ENCODE measurements at regions not wholly inside any gene's neighbourhood (a gene's known extent, or its start where the extent isn't known, plus 50 kb on each side); places are given as distances from the start of the nearest gene placed in this dataset.
"Not testable (repeated sequence)": the region's sequence is repeated elsewhere in the genome, so short reads cannot be mapped to it uniquely, and the experiment has no call there.

DNA sequence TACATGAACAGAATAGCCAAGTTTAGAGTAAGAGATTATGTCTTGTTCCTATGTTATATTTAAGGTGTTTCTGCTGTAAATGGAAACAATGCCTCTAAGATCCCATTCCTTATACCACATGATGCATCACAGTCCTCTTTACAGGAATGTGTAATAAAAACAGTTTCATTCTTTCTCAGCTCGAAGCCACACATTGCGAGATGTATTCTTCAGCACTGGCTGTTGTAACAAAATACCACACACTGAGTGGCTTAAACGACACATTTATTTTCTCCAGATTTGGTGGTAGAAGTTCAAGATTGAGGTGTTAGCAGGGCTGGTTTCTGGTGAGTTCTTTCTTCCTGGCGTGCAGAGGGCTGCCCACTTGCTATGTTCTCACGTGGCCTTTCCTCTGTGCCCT lies 246.2 kb downstream of the SOCS6 start:
- Histone ChIP-seq H3K9me3 (ENCODE audit: control insufficient read depth, low read length) (no peaks in the 10 kb centered on the region), H3K27me3 (ENCODE audit: control insufficient read depth, insufficient read depth) (no peaks in the 10 kb centered on the region), H3K4me1 (ENCODE audit: control insufficient read depth, insufficient read depth, low read length) (no peaks in the 10 kb centered on the region), H3K27ac (ENCODE audit: low read length) (no peak overlapping the region), H3K4me3 (ENCODE audit: low read length) (no peak overlapping the region)
- intact Hi-C loops (cut with DNase I): no loop called here
- DNase-seq: no peak
- no peak for ATAC-seq
- 74% methylated on average over 5 of the region's 5 CpGs for WGBS

DNA sequence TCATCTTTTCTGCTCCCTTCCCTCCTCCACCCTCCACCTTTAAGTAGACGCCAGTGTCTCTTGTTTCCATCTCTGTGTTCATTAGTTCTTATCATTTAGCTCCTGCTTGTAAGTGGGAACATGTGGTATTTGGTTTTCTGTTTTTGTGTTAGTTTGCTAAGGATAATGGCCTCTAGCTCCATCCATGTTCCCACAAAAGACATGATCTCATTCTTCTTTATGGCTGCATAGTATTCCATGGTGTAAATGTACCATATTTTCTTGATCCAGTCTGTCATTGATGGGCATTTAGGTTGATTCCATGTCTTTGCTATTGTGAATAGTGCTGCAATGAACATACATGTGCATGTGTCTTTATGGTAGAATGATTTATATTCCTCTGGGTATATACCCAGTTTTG lies 236.5 kb downstream of the SOCS6 start:
- DNase-seq; H3K4me1 ChIP-seq (ENCODE audit: control insufficient read depth, insufficient read depth, low read length); ATAC-seq; H3K27me3 ChIP-seq (ENCODE audit: control insufficient read depth, insufficient read depth); H3K9me3 ChIP-seq (ENCODE audit: control insufficient read depth, low read length); H3K27ac ChIP-seq (ENCODE audit: low read length); H3K4me3 ChIP-seq (ENCODE audit: low read length); intact Hi-C loops (cut with DNase I): not testable (repeated sequence)
- 98% methylated on average over 1 of the region's 1 CpG for WGBS

DNA sequence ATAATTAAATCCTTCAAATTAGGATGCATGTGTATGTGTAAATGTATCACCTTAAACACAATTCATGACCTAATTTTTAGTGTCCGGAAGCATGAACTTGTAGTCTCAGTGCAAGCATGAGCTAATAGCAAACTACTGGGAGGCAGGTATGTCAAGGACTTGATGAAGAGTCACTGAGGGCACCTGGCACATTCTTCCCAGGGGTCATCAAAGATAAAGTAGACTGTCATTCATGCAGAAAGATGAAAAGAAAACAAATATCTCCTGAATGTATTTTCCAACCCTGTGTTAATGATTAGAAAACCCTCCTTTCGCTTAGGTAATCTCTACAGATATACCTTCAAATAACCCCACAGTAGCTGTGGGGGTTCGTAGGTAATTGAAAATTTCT lies 234.9 kb downstream of the SOCS6 start:
- no peaks in the 10 kb centered on the region for H3K9me3 ChIP-seq (ENCODE audit: control insufficient read depth, low read length)
- H3K4me3 ChIP-seq (ENCODE audit: low read length): no peak overlapping the region
- no peak overlapping the region for H3K27ac ChIP-seq (ENCODE audit: low read length)
- no peaks in the 10 kb centered on the region for H3K4me1 ChIP-seq (ENCODE audit: control insufficient read depth, insufficient read depth, low read length)
- ATAC-seq (no peak), DNase-seq (no peak)
- intact Hi-C loops (cut with DNase I): no loop called here
- WGBS: 88% methylated on average over 3 of the region's 3 CpGs
- H3K27me3 ChIP-seq (ENCODE audit: control insufficient read depth, insufficient read depth): no peaks in the 10 kb centered on the region

DNA sequence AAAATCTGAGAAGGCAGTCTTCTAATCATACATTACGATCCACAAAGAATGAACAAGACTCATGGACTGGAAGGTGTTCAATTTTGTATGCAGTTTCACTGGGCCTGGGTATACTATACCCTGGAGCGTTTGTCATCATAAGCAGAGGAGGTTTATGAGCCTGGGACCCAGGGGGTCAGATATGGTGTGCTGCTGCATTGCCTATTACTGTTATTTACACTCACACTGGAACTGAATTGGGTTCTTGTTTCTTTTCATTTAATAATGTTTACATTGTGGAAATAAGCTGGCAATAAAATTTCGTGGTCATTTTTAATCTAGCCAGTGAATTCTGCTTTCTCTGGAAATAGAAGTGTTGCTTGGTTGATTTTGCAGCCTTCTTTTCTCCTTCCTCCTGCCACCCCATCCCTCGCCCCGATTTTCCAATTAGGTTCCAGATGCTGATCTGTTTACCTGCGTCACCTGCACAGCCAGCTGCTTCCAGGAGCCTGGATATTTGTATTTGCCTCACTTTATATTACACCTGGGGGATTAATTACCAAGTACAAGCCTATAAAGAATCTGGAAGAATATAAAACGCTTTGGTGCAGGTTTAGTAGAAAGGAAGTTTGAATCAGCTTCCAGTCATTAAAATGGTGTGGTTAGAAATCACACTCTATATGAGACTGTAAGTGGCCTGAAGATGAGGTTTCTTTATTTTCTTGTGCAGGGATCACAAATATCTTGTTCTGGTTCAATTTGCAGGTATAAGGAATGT lies 234.4 kb downstream of the SOCS6 start:
- no peak overlapping the region for H3K27ac ChIP-seq (ENCODE audit: low read length)
- H3K4me3 ChIP-seq (ENCODE audit: low read length): no peak overlapping the region
- WGBS: 74% methylated on average over 7 of the region's 7 CpGs
- peaks cover 2% of the 10 kb centered on the region for H3K27me3 ChIP-seq (ENCODE audit: control insufficient read depth, insufficient read depth)
- H3K9me3 ChIP-seq (ENCODE audit: control insufficient read depth, low read length): no peaks in the 10 kb centered on the region
- intact Hi-C loops (cut with DNase I): no loop called here
- no peaks in the 10 kb centered on the region for H3K4me1 ChIP-seq (ENCODE audit: control insufficient read depth, insufficient read depth, low read length)
- no peak for DNase-seq
- no peak for ATAC-seq

DNA sequence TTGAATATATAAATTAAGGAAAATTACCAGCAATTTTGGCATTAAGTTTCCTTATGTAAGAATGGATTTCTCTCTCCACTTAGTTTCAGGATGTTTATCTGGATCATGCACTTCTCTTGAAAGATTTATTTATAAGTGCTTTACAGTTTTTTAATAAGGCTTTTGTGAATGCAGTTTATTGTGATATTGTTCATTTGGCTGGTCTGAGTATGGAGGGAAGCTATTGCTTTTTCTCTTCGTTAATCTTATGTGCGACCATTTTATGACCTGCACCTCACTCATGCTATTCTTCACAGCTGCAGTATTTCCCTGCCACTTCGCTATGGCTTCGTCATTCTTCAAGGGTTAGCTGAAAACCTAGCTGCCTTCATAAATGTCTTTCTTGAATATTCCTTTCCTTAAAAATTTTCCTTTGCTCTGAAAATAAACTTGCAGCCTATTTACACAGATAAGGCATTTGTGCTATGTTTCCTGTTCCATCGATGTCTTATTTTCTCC lies 233.4 kb downstream of the SOCS6 start:
- Histone ChIP-seq H3K9me3 (ENCODE audit: control insufficient read depth, low read length) (no peaks in the 10 kb centered on the region), H3K27ac (ENCODE audit: low read length) (no peak overlapping the region), H3K27me3 (ENCODE audit: control insufficient read depth, insufficient read depth) (peaks cover 2% of the 10 kb centered on the region), H3K4me1 (ENCODE audit: control insufficient read depth, insufficient read depth, low read length) (no peaks in the 10 kb centered on the region), H3K4me3 (ENCODE audit: low read length) (no peak overlapping the region)
- 56% methylated on average over 5 of the region's 5 CpGs for WGBS
- ATAC-seq: no peak
- intact Hi-C loops (cut with DNase I): no loop called here
- no peak for DNase-seq

DNA sequence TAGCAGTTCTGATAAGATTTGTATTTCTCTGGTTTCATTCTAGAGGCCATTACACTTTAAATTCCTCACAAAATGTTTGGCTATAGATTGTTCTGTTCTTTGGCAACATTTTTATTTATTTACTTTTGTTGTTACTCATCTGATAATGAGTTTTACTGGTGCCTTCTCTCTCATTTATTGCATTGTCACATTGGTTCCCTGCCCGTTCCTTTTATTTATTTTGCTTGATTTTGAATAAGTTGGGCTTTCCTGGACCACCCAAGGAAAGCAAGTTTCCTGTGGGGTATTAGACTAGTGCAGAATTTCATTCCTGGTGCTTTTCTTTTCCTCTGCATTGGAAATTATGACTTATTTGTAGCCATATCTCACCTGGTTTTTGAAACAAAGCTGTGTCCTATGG lies 232.0 kb downstream of the SOCS6 start:
- 58% methylated on average over 1 of the region's 1 CpG for WGBS
- Histone ChIP-seq H3K27ac (ENCODE audit: low read length) (no peak overlapping the region), H3K4me3 (ENCODE audit: low read length) (no peak overlapping the region), H3K9me3 (ENCODE audit: control insufficient read depth, low read length) (no peaks in the 10 kb centered on the region), H3K27me3 (ENCODE audit: control insufficient read depth, insufficient read depth) (peaks cover 2% of the 10 kb centered on the region), H3K4me1 (ENCODE audit: control insufficient read depth, insufficient read depth, low read length) (no peaks in the 10 kb centered on the region)
- ATAC-seq (no peak), DNase-seq (no peak)
- intact Hi-C loops (cut with DNase I): no loop called here

DNA sequence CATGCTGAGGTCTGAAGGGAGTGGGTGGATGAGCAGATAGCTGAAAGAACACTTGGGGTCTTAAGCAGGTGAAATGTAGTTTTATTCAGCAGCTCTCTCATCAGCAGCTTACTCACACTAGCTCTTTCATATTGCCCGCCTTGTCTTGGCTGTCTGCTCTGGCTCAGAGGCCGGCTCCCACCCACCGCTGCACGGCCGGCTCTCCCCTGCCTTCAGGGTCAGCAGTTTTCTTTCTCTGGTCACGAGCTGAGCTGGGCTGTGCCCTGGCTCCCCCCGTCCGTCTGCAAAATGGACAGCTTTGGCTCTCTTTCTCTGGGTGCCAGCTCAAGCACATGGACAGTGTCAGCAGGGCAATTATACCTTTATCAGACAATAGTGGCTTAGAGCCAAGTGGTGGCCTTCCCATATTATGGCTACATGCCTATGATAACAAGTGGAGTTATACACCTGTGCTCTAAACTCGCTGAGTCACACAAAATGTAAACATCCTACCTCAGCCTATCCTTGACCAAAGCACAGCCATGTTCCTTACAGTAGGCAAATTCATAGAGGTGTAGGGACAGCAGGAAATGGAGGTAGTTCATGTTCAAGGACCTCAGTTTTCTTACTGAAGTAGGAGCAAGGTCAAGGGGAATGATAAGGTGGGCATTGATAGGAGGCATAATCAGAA lies 224.8 kb downstream of the SOCS6 start:
- no peaks in the 10 kb centered on the region for H3K9me3 ChIP-seq (ENCODE audit: control insufficient read depth, low read length)
- ATAC-seq (no peak), DNase-seq (no peak)
- no peak overlapping the region for H3K27ac ChIP-seq (ENCODE audit: low read length)
- intact Hi-C loops (cut with DNase I): no loop called here
- no peaks in the 10 kb centered on the region for H3K4me1 ChIP-seq (ENCODE audit: control insufficient read depth, insufficient read depth, low read length)
- 69% methylated on average over 9 of the region's 9 CpGs for WGBS
- no peak overlapping the region for H3K4me3 ChIP-seq (ENCODE audit: low read length)
- peaks cover 2% of the 10 kb centered on the region for H3K27me3 ChIP-seq (ENCODE audit: control insufficient read depth, insufficient read depth)

DNA sequence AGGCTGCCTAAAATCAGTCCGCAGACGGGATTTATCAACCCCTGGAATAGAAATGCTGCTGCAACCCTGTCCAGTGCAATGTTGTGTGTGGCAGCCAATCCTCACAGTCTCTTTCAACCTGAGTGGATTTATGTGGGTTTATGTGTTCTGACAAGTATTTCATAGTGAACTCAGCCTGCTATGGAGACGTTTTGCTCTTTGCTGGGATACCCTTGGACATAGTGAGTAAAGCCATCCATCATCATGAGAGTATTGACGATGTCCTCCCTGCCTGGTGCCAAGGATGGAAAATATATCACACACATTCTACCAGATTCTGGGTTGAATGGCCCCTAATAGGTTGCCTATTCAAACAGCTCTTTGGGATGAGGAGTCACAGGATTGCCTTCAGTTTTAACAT lies 219.1 kb downstream of the SOCS6 start:
- intact Hi-C loops (cut with DNase I): no loop called here
- 76% methylated on average over 4 of the region's 4 CpGs for WGBS

DNA sequence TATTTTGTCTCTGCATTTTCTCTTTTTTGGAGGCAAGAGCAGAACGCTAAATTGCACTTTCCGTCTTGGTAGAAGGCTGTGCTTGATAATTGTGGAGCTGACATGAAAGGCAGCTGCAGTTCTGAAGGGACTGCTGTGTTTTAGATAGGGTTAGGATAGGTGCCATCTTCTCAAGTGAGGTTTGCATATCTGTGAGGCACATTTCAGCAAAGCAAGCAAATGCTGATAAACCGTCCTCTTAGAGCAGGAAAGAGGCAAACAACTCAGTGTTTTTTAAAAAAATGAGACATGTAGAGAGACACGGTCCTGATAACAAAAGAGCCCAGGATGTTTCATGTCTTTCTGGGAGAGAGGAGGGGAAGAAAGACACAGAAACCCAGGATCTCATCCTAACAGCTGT lies 217.7 kb downstream of the SOCS6 start:
- Histone ChIP-seq H3K4me3 (ENCODE audit: low read length) (no peak overlapping the region), H3K4me1 (ENCODE audit: control insufficient read depth, insufficient read depth, low read length) (no peaks in the 10 kb centered on the region), H3K27ac (ENCODE audit: low read length) (no peak overlapping the region), H3K27me3 (ENCODE audit: control insufficient read depth, insufficient read depth) (no peaks in the 10 kb centered on the region), H3K9me3 (ENCODE audit: control insufficient read depth, low read length) (no peaks in the 10 kb centered on the region)
- WGBS: 25% methylated on average over 4 of the region's 4 CpGs
- DNase-seq (no peak), ATAC-seq (no peak)
- intact Hi-C loops (cut with DNase I): no loop called here

More for the DNA sequence above, 219.1 kb downstream of the SOCS6 start:
- ATAC-seq (no peak), DNase-seq (no peak)
- no peaks in the 10 kb centered on the region for H3K27me3 ChIP-seq (ENCODE audit: control insufficient read depth, insufficient read depth)
- no peaks in the 10 kb centered on the region for H3K9me3 ChIP-seq (ENCODE audit: control insufficient read depth, low read length)
- H3K4me3 ChIP-seq (ENCODE audit: low read length): no peak overlapping the region
- no peak overlapping the region for H3K27ac ChIP-seq (ENCODE audit: low read length)
- H3K4me1 ChIP-seq (ENCODE audit: control insufficient read depth, insufficient read depth, low read length): no peaks in the 10 kb centered on the region

DNA sequence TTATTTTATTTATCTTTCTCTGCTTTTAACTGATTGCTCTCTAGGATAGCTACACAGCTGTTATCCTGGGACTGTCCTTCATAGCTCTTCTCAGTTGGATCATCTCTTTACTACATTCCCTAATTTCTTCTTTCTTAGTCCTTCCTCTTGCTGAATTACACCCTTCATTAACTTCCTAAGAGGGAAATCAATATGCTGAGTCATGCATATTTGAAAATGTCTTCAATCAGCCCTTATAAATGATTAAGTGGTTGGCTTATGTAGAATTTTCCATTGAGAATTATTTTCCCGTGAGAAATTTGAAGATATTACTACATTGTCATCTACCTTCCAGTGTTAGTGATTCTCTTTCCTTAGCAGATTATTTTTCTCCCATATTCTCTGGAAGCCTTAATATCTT lies 214.2 kb downstream of the SOCS6 start:
- intact Hi-C loops (cut with DNase I): no loop called here
- ATAC-seq: no peak

DNA sequence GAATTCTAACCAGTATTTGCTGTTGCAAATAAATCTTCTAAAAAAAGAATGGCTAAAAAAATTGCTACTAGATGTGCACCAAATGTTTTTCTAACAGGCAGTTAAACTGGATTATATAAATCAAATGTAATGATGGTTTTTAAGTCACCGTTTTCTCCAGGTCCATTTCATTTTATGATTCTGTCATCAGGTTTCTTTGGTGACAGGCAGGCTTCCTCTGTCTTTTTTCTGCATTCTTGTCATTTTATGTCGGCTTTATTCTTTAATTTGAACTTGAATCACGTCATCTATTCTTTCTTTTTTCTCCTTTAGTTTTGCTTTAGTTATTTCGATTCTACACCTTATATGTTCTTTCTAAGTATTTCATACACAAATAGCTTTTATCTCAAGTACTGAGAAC lies 212.5 kb downstream of the SOCS6 start:
- H3K9me3 ChIP-seq (ENCODE audit: control insufficient read depth, low read length): no peaks in the 10 kb centered on the region
- no peaks in the 10 kb centered on the region for H3K27me3 ChIP-seq (ENCODE audit: control insufficient read depth, insufficient read depth)
- intact Hi-C loops (cut with DNase I): no loop called here
- no peak overlapping the region for H3K27ac ChIP-seq (ENCODE audit: low read length)
- 57% methylated on average over 4 of the region's 4 CpGs for WGBS
- ATAC-seq: no peak
- H3K4me3 ChIP-seq (ENCODE audit: low read length): no peak overlapping the region
- H3K4me1 ChIP-seq (ENCODE audit: control insufficient read depth, insufficient read depth, low read length): no peaks in the 10 kb centered on the region
- DNase-seq: no peak

More for the DNA sequence above, 214.2 kb downstream of the SOCS6 start:
- H3K9me3 ChIP-seq (ENCODE audit: control insufficient read depth, low read length): no peaks in the 10 kb centered on the region
- H3K4me1 ChIP-seq (ENCODE audit: control insufficient read depth, insufficient read depth, low read length): no peaks in the 10 kb centered on the region
- H3K4me3 ChIP-seq (ENCODE audit: low read length): no peak overlapping the region
- no peaks in the 10 kb centered on the region for H3K27me3 ChIP-seq (ENCODE audit: control insufficient read depth, insufficient read depth)
- WGBS: 81% methylated on average over 1 of the region's 1 CpG
- DNase-seq: no peak
- H3K27ac ChIP-seq (ENCODE audit: low read length): no peak overlapping the region

Data from right cardiac atrium (tissue), 5 donors.